Endothelial cell of umbilical vein (primary cell): ENCODE measurements at regions not wholly inside any gene's neighbourhood (a gene's known extent, or its start where the extent isn't known, plus 50 kb on each side); places are given as distances from the start of the nearest gene placed in this dataset.

Source experiments
- BruUV-seq: library from RNA; stranded (reverse); fragments of 400-500 nt; replicated peaks from 2 replicates; lab custom pipeline; 2021; lab: Mats Ljungman, UMichigan
- CTCF ChIA-PET: fragments of 300-600, 350-600 bp; sonication (Branson Sonifier 250); formaldehyde crosslinking; loops from one replicate; lab custom pipeline; 2021; ENCODE audit warnings: antibody characterized with exemption, inconsistent platforms; lab: Charles Lee
- POLR2A ChIA-PET: fragments of 300-600, 350-600 bp; sonication (Branson Sonifier 250); formaldehyde crosslinking; loops from one replicate; lab custom pipeline; 2021; ENCODE audit warnings: antibody characterized with exemption, inconsistent platforms; lab: Charles Lee
- DNase-seq: peaks from one replicate; pipeline ENCODE4 v3.0.0-alpha.2; 2011; ENCODE audit warnings: low read depth, low spot score
- FAIRE-seq: peaks from 2 replicates; lab custom pipeline; 2011; peaks lifted over from hg19 to GRCh38; lab: Jason Lieb, UNC
- H2AFZ ChIP-seq: 2 replicates; pipeline ENCODE4 v1.6.0; 2012; ENCODE audit warnings: low read depth, low read length, control low read depth, inconsistent platforms
- H3K27ac ChIP-seq: 2 replicates; pipeline ENCODE4 v1.5.1; 2011; ENCODE audit warnings: low read depth, mild to moderate bottlenecking, control low read depth, low read length, moderate library complexity; ENCODE audit not compliant: insufficient read depth
- H3K27me3 ChIP-seq, 2 experiments: 2 replicates each; pipeline versions ENCODE4 v1.6.0 to v1.6.1; 2011; ENCODE audit warnings: low read length in 2 of 2, mixed read lengths in 1 of 2; ENCODE audit not compliant: control insufficient read depth in 2 of 2, insufficient read depth in 2 of 2
- H3K36me3 ChIP-seq, 2 experiments: 2 replicates in 1 of 2; 3 replicates in 1 of 2; pipeline ENCODE4 v1.5.1; 2011; ENCODE audit warnings: low read length in 2 of 2, mild to moderate bottlenecking in 1 of 2, moderate library complexity in 1 of 2; ENCODE audit not compliant: control insufficient read depth in 2 of 2, insufficient read depth in 2 of 2; ENCODE audit errors: extremely low read depth in 1 of 2
- H3K4me1 ChIP-seq: 3 replicates; pipeline ENCODE4 v1.5.1; 2011; ENCODE audit warnings: mild to moderate bottlenecking, low read length; ENCODE audit not compliant: control insufficient read depth, insufficient read depth; ENCODE audit errors: extremely low read depth
- H3K4me2 ChIP-seq: 2 replicates; pipeline ENCODE4 v1.6.1; 2011; ENCODE audit warnings: low read length, control low read depth, mixed read lengths; ENCODE audit not compliant: insufficient read depth
- H3K4me3 ChIP-seq, 3 experiments: fragments of 200-600 bp in 1 of 3; sonication (generic), shearing (Covaris generic) in 1 of 3; replicated peaks in 1 of 3; 2 replicates each; pipeline ENCODE4 v1.5.1; 2011 to 2016; ENCODE audit warnings: control low read depth in 3 of 3, low read length in 3 of 3, mild to moderate bottlenecking in 2 of 3, inconsistent platforms in 1 of 3, low read depth in 1 of 3, moderate library complexity in 1 of 3; ENCODE audit not compliant: insufficient read depth in 1 of 3
- H3K79me2 ChIP-seq: 2 replicates; pipeline ENCODE4 v1.6.0; 2012; ENCODE audit warnings: low read length, inconsistent platforms; ENCODE audit not compliant: control insufficient read depth, insufficient read depth
- H3K9ac ChIP-seq: replicated peaks from 2 replicates; pipeline ENCODE3; 2011; ENCODE audit warnings: low read length, control low read depth; ENCODE audit not compliant: insufficient read depth; ENCODE audit errors: extremely low read depth
- H3K9me1 ChIP-seq: replicated peaks from 3 replicates; pipeline ENCODE4 v1.6.0; 2011; ENCODE audit warnings: mild to moderate bottlenecking, low read length; ENCODE audit not compliant: control insufficient read depth, insufficient read depth; ENCODE audit errors: extremely low read depth
- H3K9me3 ChIP-seq: replicated peaks from 2 replicates; pipeline ENCODE4 v1.5.1; 2012; ENCODE audit warnings: low read length, inconsistent platforms; ENCODE audit not compliant: control insufficient read depth, insufficient read depth
- H4K20me1 ChIP-seq: replicated peaks from 2 replicates; pipeline ENCODE3; 2011; ENCODE audit warnings: mild to moderate bottlenecking, low read length; ENCODE audit not compliant: control insufficient read depth, insufficient read depth; ENCODE audit errors: extremely low read depth
- FOS ChIP-seq: IDR thresholded peaks from 2 replicates; pipeline ENCODE4 v1.6.1; 2011; ENCODE audit warnings: mild to moderate bottlenecking, low read length, moderate library complexity, borderline replicate concordance; ENCODE audit not compliant: insufficient read depth
- JUN ChIP-seq: IDR thresholded peaks from 2 replicates; pipeline ENCODE4 v1.6.1; 2011; ENCODE audit warnings: borderline replicate concordance, low read depth; ENCODE audit not compliant: insufficient read length, insufficient read depth
- MYC ChIP-seq: IDR thresholded peaks from one replicate; pipeline ENCODE4 v1.6.1; 2011; ENCODE audit warnings: mild to moderate bottlenecking, low read depth, low read length
- POLR2AphosphoS5 ChIP-seq: IDR thresholded peaks from 2 replicates; pipeline ENCODE4 v1.6.1; 2012; ENCODE audit warnings: low read depth, mild to moderate bottlenecking, control low read depth, low read length, moderate library complexity; ENCODE audit not compliant: insufficient read depth
- dilution Hi-C: fragments of 300-500 bp; cut with MboI; formaldehyde crosslinking; loops from one replicate; pipeline ENCODE4 v1.15.0; 2019; ENCODE audit warnings: low sequenced_read_pairs; ENCODE audit not compliant: extremely low pct_ligation_motif_present
- intact Hi-C: fragments of 100-400 bp; cut with micrococcal nuclease; formaldehyde crosslinking; loops from one replicate; pipeline ENCODE4 v1.10.0; 2022

DNA sequence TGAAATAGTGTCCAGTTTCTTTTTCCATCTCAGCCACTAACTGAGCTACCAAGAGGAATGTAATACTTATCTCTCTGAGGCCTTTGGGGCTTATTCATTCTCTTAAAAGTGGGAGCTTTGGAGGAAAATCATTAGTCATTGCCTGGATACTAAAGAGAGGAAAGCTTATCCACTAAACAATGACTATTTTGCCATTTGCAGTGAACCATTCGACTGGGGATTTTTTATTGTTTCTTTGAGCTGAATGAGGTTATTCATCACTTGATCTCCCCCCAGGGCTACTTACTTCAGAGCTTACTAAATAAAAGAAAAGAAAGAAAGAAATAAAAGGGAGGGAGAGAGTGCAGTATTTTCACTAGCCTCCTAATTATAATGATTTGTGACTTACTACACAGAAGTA is 1329.5 kb upstream of the TENM3 start:
- H3K4me2 ChIP-seq, result no peak overlapping the region
- H3K36me3 ChIP-seq, result no peaks in the 10 kb centered on the region
- TF ChIP-seq JUN (no peak), POLR2AphosphoS5 (no peak), FOS (no peak)
- no peak overlapping the region for H2AFZ ChIP-seq
- H4K20me1 ChIP-seq, result no peaks in the 10 kb centered on the region
- H3K27me3 ChIP-seq, result no peaks in the 10 kb centered on the region
- intact Hi-C loops (no loop called here), dilution Hi-C loops (no loop called here)
- H3K9me3 ChIP-seq, result no peaks in the 10 kb centered on the region
- no peak overlapping the region for H3K9ac ChIP-seq
- BruUV-seq, result no TSS peak
- POLR2A ChIA-PET, result no interaction called here
- H3K4me1 ChIP-seq, result no peaks in the 10 kb centered on the region
- FAIRE-seq (no peak), DNase-seq (no peak)
- CTCF ChIA-PET, result no interaction called here
- H3K4me3 ChIP-seq, result no peak overlapping the region
- no peaks in the 10 kb centered on the region for H3K9me1 ChIP-seq
- H3K27ac ChIP-seq, result no peak overlapping the region
- H3K79me2 ChIP-seq, result no peaks in the 10 kb centered on the region

DNA sequence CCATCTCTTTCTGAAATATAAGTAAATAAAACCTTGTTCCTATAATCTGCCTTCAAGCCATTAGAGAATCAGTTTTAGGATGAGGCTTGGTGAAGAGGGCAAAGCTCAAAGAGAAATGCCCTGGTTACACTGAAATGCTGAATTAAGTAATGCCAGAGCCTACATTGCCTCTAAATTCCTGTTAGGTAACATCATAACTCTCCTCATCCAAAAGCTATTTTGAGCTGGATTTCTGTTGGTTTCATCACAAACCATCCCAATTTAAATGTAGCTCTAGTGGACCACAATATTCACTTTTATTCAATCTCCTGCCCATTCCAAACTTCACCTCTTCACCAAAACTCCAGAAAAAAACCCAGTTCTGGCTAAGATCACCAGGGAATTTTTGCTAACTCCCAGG is 1319.7 kb upstream of the TENM3 start:
- CTCF ChIA-PET, result no interaction called here
- Histone ChIP-seq H3K4me2 (no peak overlapping the region), H2AFZ (no peak overlapping the region), H3K79me2 (no peaks in the 10 kb centered on the region), H3K4me1 (no peaks in the 10 kb centered on the region), H3K9me3 (peaks cover 4% of the 10 kb centered on the region), H3K36me3 (no peaks in the 10 kb centered on the region), H3K9me1 (no peaks in the 10 kb centered on the region), H3K27me3 (no peaks in the 10 kb centered on the region), H3K27ac (no peak overlapping the region), H3K9ac (no peak overlapping the region), H3K4me3 (no peak overlapping the region), H4K20me1 (no peaks in the 10 kb centered on the region)
- no TSS peak for BruUV-seq
- no peak for TF ChIP-seq MYC
- no peak for TF ChIP-seq POLR2AphosphoS5
- no peak for DNase-seq
- POLR2A ChIA-PET, result no interaction called here
- dilution Hi-C loops, result no loop called here
- FAIRE-seq, result no peak
- intact Hi-C loops, result no loop called here
